VCaP (cell line): ENCODE measurements at regions not wholly inside any gene's neighbourhood (a gene's known extent, or its start where the extent isn't known, plus 50 kb on each side); places are given as distances from the start of the nearest gene placed in this dataset.

ENCODE experiments used
- H3K27ac ChIP-seq: fragments of 450-650 bp; 2 replicates; pipeline ENCODE4 v1.5.1; 2017
- CTCF ChIP-seq: fragments of 450-650 bp; conservative IDR thresholded peaks from 2 replicates; pipeline ENCODE4 v1.5.1; 2017; ENCODE audit warnings: mild to moderate bottlenecking, moderate library complexity

- TF ChIP-seq CTCF: no peak
Measured at GRCh38 chr7:73972614-73973013, 55.4 kb upstream of the ELN start.

GRCh38 chr7:73973091-73973490 is 54.9 kb upstream of the ELN start:
- no peak for TF ChIP-seq CTCF
- H3K27ac ChIP-seq: no peak overlapping the region

More at GRCh38 chr7:73972614-73973013, 55.4 kb upstream of the ELN start:
- no peak overlapping the region for H3K27ac ChIP-seq

GRCh38 chr7:73974101-73974947 is 53.6 kb upstream of the ELN start:
- TF ChIP-seq CTCF: no peak
- no peak overlapping the region for H3K27ac ChIP-seq

GRCh38 chr7:73974948-73975926 is 52.7 kb upstream of the ELN start:
- no peak overlapping the region for H3K27ac ChIP-seq
- no peak for TF ChIP-seq CTCF

- TF ChIP-seq CTCF: no peak
- H3K27ac ChIP-seq: no peak overlapping the region
Measured at GRCh38 chr7:73976761-73977618, 51.0 kb upstream of the ELN start.

GRCh38 chr7:73977619-73978618 is 50.1 kb upstream of the ELN start:
- no peak overlapping the region for H3K27ac ChIP-seq
- TF ChIP-seq CTCF: no peak
